IMR-90 (cell line): ENCODE measurements at regions not wholly inside any gene's neighbourhood (a gene's known extent, or its start where the extent isn't known, plus 50 kb on each side); places are given as distances from the start of the nearest gene placed in this dataset.

ENCODE experiments used
- ATAC-seq: fragments of 200-7000 bp; cut with Tn5 transposase; 2 replicates; pipeline ENCODE4 v1.9.1; 2020; ENCODE audit warnings: low read depth, mild to moderate bottlenecking, moderate library complexity
- BruUV-seq: library from RNA; stranded (reverse); fragments of 400-500 nt; replicated peaks from 2 replicates; lab custom pipeline; 2021; lab: Mats Ljungman, UMichigan
- CTCF ChIA-PET: fragments of 300-600 bp; formaldehyde crosslinking; extraction: SDS; loops from one replicate; lab custom pipeline; 2021; ENCODE audit warnings: antibody characterized with exemption; lab: Yijun Ruan, JAX
- POLR2A ChIA-PET: fragments of 300-600 bp; sonication (Branson Sonifier 250); formaldehyde crosslinking; loops from one replicate; lab custom pipeline; 2022; ENCODE audit warnings: antibody characterized with exemption; ENCODE audit not compliant: unreplicated experiment; lab: Charles Lee
- DNase-seq: peaks from one replicate; pipeline ENCODE4 v3.0.0; 2013
- H2AFZ ChIP-seq: replicated peaks from 2 replicates; pipeline ENCODE3; 2013; ENCODE audit warnings: low read length, mild to moderate bottlenecking; ENCODE audit not compliant: poor library complexity
- H2AK5ac ChIP-seq: 2 replicates; pipeline ENCODE4 v1.6.1; 2013; ENCODE audit warnings: low read depth, low read length, inconsistent platforms
- H2AK9ac ChIP-seq: replicated peaks from 2 replicates; pipeline ENCODE3; 2013; ENCODE audit warnings: mild to moderate bottlenecking, low read depth, low read length, moderate library complexity; ENCODE audit not compliant: poor library complexity
- H2BK120ac ChIP-seq: 2 replicates; pipeline ENCODE4 v1.6.1; 2013; ENCODE audit warnings: low read depth, low read length, inconsistent platforms
- H2BK15ac ChIP-seq: 3 replicates; pipeline ENCODE4 v1.6.1; 2013; ENCODE audit warnings: low read depth, low read length, inconsistent platforms
- H2BK20ac ChIP-seq: 2 replicates; pipeline ENCODE4 v1.6.1; 2013; ENCODE audit warnings: low read depth, mild to moderate bottlenecking, inconsistent platforms, low read length, moderate library complexity
- H2BK5ac ChIP-seq: 2 replicates; pipeline ENCODE4 v1.6.1; 2013; ENCODE audit warnings: mild to moderate bottlenecking, low read depth, low read length, inconsistent platforms; ENCODE audit not compliant: poor library complexity, severe bottlenecking
- H3K14ac ChIP-seq: replicated peaks from 2 replicates; pipeline ENCODE4 v1.6.1; 2013; ENCODE audit warnings: low read depth, low read length, inconsistent platforms
- H3K18ac ChIP-seq: 2 replicates; pipeline ENCODE4 v1.6.1; 2013; ENCODE audit warnings: low read depth, low read length, control low read depth
- H3K23ac ChIP-seq: 2 replicates; pipeline ENCODE4 v1.6.1; 2013; ENCODE audit warnings: low read depth, low read length, inconsistent platforms
- H3K27ac ChIP-seq: 2 replicates; pipeline ENCODE4 v1.5.1; 2013; ENCODE audit warnings: mild to moderate bottlenecking, control low read depth, low read length; ENCODE audit not compliant: insufficient read depth
- H3K27me3 ChIP-seq: 2 replicates; pipeline ENCODE4 v1.6.1; 2013; ENCODE audit warnings: low read length; ENCODE audit not compliant: control insufficient read depth, insufficient read depth
- H3K36me3 ChIP-seq: 2 replicates; pipeline ENCODE4 v1.6.1; 2013; ENCODE audit warnings: low read length, mixed read lengths; ENCODE audit not compliant: control insufficient read depth, insufficient read depth
- H3K4ac ChIP-seq: 2 replicates; pipeline ENCODE4 v1.6.1; 2013; ENCODE audit warnings: low read depth, low read length, inconsistent platforms
- H3K4me1 ChIP-seq: 2 replicates; pipeline ENCODE4 v1.6.1; 2013; ENCODE audit warnings: low read length, mixed read lengths; ENCODE audit not compliant: control insufficient read depth, insufficient read depth
- H3K4me2 ChIP-seq: 2 replicates; pipeline ENCODE4 v1.6.1; 2013; ENCODE audit warnings: low read depth, mild to moderate bottlenecking, control low read depth, low read length, moderate library complexity
- H3K4me3 ChIP-seq: 2 replicates; pipeline ENCODE4 v1.5.1; 2013; ENCODE audit warnings: low read depth, mild to moderate bottlenecking, control low read depth, low read length, moderate library complexity; ENCODE audit not compliant: insufficient read depth
- H3K56ac ChIP-seq: 2 replicates; pipeline ENCODE4 v1.6.1; 2013; ENCODE audit warnings: low read length, inconsistent platforms; ENCODE audit not compliant: insufficient read depth; ENCODE audit errors: extremely low read depth
- H3K79me1 ChIP-seq, 2 experiments: 2 replicates each; pipeline ENCODE4 v1.6.1; 2013; ENCODE audit warnings: low read length in 2 of 2, inconsistent platforms in 1 of 2, low read depth in 1 of 2
- H3K9ac ChIP-seq: 2 replicates; pipeline ENCODE4 v1.6.1; 2013; ENCODE audit warnings: low read depth, low read length, control low read depth
- H3K9me1 ChIP-seq: 2 replicates; pipeline ENCODE4 v1.6.1; 2013; ENCODE audit warnings: low read length, inconsistent platforms; ENCODE audit not compliant: insufficient read depth
- H3K9me3 ChIP-seq: 2 replicates; pipeline ENCODE4 v1.6.1; 2013; ENCODE audit warnings: low read length; ENCODE audit not compliant: control insufficient read depth, insufficient read depth
- H4K20me1 ChIP-seq: 2 replicates; pipeline ENCODE4 v1.6.1; 2013; ENCODE audit warnings: low read length, inconsistent platforms; ENCODE audit not compliant: insufficient read depth
- H4K5ac ChIP-seq: 2 replicates; pipeline ENCODE4 v1.6.1; 2013; ENCODE audit warnings: mild to moderate bottlenecking, low read depth, low read length, control low read depth
- H4K8ac ChIP-seq, 2 experiments: 2 replicates each; pipeline ENCODE4 v1.6.1; 2013; ENCODE audit warnings: low read depth in 2 of 2, low read length in 2 of 2, control low read depth in 1 of 2, inconsistent platforms in 1 of 2
- H4K91ac ChIP-seq: 2 replicates; pipeline ENCODE4 v1.6.1; 2013; ENCODE audit warnings: low read depth, low read length, inconsistent platforms; ENCODE audit not compliant: insufficient read depth
- BHLHE40 ChIP-seq: fragments of 150-350 bp; IDR thresholded peaks from 2 replicates; pipeline ENCODE4 v1.6.1; 2016; ENCODE audit warnings: mild to moderate bottlenecking, low read depth, low read length
- CEBPB ChIP-seq: IDR thresholded peaks from 2 replicates; pipeline ENCODE4 v1.6.1; 2012; ENCODE audit warnings: low read depth, low read length, improper control_type of control experiment
- CHD1 ChIP-seq: IDR thresholded peaks from 2 replicates; pipeline ENCODE4 v1.6.1; 2012; ENCODE audit warnings: low read depth, low read length, improper control_type of control experiment
- CTCF ChIP-seq: conservative IDR thresholded peaks from 2 replicates; pipeline ENCODE4 v1.5.1; 2012; ENCODE audit warnings: mild to moderate bottlenecking, low read depth, low read length, improper control_type of control experiment
- ELK1 ChIP-seq: fragments of 150-350 bp; IDR thresholded peaks from 2 replicates; pipeline ENCODE4 v1.6.1; 2016; ENCODE audit warnings: low read depth, mild to moderate bottlenecking, low read length, moderate library complexity, borderline replicate concordance
- FOS ChIP-seq: fragments of 150-350 bp; IDR thresholded peaks from 2 replicates; pipeline ENCODE4 v1.6.1; 2016; ENCODE audit warnings: low read depth, low read length
- MAFK ChIP-seq: IDR thresholded peaks from 2 replicates; pipeline ENCODE4 v1.6.1; 2012; ENCODE audit warnings: low read depth, low read length, improper control_type of control experiment
- MAZ ChIP-seq: IDR thresholded peaks from 2 replicates; pipeline ENCODE4 v1.6.1; 2012; ENCODE audit warnings: low read depth, mild to moderate bottlenecking, low read length, improper control_type of control experiment, moderate library complexity, borderline replicate concordance
- MXI1 ChIP-seq: IDR thresholded peaks from 2 replicates; pipeline ENCODE4 v1.6.1; 2012; ENCODE audit warnings: low read depth, mild to moderate bottlenecking, low read length, moderate library complexity, borderline replicate concordance
- NFE2L2 ChIP-seq: fragments of 150-350 bp; IDR thresholded peaks from 2 replicates; pipeline ENCODE4 v1.6.1; 2016; ENCODE audit warnings: low read depth, mild to moderate bottlenecking, low read length
- POLR2A ChIP-seq: IDR thresholded peaks from 2 replicates; pipeline ENCODE4 v1.6.1; 2012; ENCODE audit warnings: mild to moderate bottlenecking, low read depth, low read length
- RAD21 ChIP-seq: IDR thresholded peaks from 2 replicates; pipeline ENCODE4 v1.6.1; 2012; ENCODE audit warnings: low read length, improper control_type of control experiment
- RCOR1 ChIP-seq: IDR thresholded peaks from 2 replicates; pipeline ENCODE4 v1.6.1; 2012; ENCODE audit warnings: mild to moderate bottlenecking, low read length, improper control_type of control experiment; ENCODE audit not compliant: insufficient replicate concordance
- RFX5 ChIP-seq: IDR thresholded peaks from 2 replicates; pipeline ENCODE4 v1.8.0; 2012; ENCODE audit warnings: low read depth, mild to moderate bottlenecking, low read length, moderate library complexity
- SMC3 ChIP-seq: fragments of 150-350 bp; IDR thresholded peaks from 2 replicates; pipeline ENCODE4 v1.6.1; 2016; ENCODE audit warnings: low read depth, mild to moderate bottlenecking, antibody characterized with exemption, low read length, moderate library complexity
- USF2 ChIP-seq: fragments of 150-350 bp; IDR thresholded peaks from 2 replicates; pipeline ENCODE4 v1.6.1; 2017; ENCODE audit warnings: mild to moderate bottlenecking, antibody characterized with exemption, low read length, low read depth
- WGBS, 2 experiments: methylation state at CpG; one replicate each; pipeline versions ENCODE4 v1.1.5 to v1.1.7; 2013; ENCODE audit warnings: missing lambda C conversion rate in 2 of 2; ENCODE audit not compliant: insufficient read length in 1 of 2; ENCODE audit errors: extremely low coverage in 2 of 2; 5-methylcytosine and 5-hydroxymethylcytosine counted together
- dilution Hi-C: fragments of 300-500 bp; cut with HindIII; formaldehyde crosslinking; loops from one replicate; pipeline ENCODE4 v1.14.3; 2018; ENCODE audit warnings: low sequenced_read_pairs; ENCODE audit not compliant: unreplicated experiment
- in situ Hi-C: fragments of 300-500 bp; cut with MboI; formaldehyde crosslinking; loops from 3 replicates; pipeline ENCODE4 v1.14.3; 2019; ENCODE audit warnings: low sequenced_read_pairs, inconsistent platforms, mixed read lengths
- intact Hi-C: fragments of 100-400 bp; cut with micrococcal nuclease; formaldehyde crosslinking; loops from 2 replicates; pipeline ENCODE4 v1.10.0; 2022

GRCh38 chr17:14910916-14911315 is 354.2 kb downstream of the PMP22 start:
- H2BK5ac ChIP-seq, result no peak overlapping the region
- no peak overlapping the region for H2AK5ac ChIP-seq
- no peak overlapping the region for H2AK9ac ChIP-seq
- no peaks in the 10 kb centered on the region for H3K4me1 ChIP-seq
- H3K14ac ChIP-seq, result no peak overlapping the region
- no peak overlapping the region for H2BK120ac ChIP-seq
- H3K4me3 ChIP-seq, result no peak overlapping the region
- BruUV-seq, result no TSS peak
- DNase-seq (no peak), ATAC-seq (no peak)
- POLR2A ChIA-PET, result no interaction called here
- CTCF ChIA-PET, result interaction anchor here (0.6 to 1.1 kb wide), 2 partner anchors 16 to 1006 kb away, joined by 3 read pairs; no protein-coding TSS in a partner anchor
- no peak overlapping the region for H2BK15ac ChIP-seq
- intact Hi-C loops, result no loop called here
- peaks cover 2% of the 10 kb centered on the region; the same call in 1 of the 2 replicates for H3K9me3 ChIP-seq
- no peak overlapping the region for H3K4me2 ChIP-seq
- H3K36me3 ChIP-seq, result no peaks in the 10 kb centered on the region
- H2BK20ac ChIP-seq, result no peak overlapping the region
- TF ChIP-seq MAZ (no peak), FOS (no peak), RFX5 (no peak), POLR2A (no peak), CEBPB (no peak), MAFK (no peak), USF2 (no peak), SMC3 (no peak), RAD21 (no peak), CTCF (no peak), NFE2L2 (no peak), BHLHE40 (no peak), CHD1 (no peak), RCOR1 (no peak), ELK1 (no peak), MXI1 (no peak)
- no peak overlapping the region for H4K91ac ChIP-seq
- H4K20me1 ChIP-seq, result no peaks in the 10 kb centered on the region
- H3K23ac ChIP-seq, result no peak overlapping the region
- no peaks in the 10 kb centered on the region for H3K79me1 ChIP-seq
- no peak overlapping the region for H4K5ac ChIP-seq
- no peaks in the 10 kb centered on the region for H3K9me1 ChIP-seq
- dilution Hi-C loops, result no loop called here
- H3K4ac ChIP-seq, result no peak overlapping the region
- no peak overlapping the region for H4K8ac ChIP-seq
- no peak overlapping the region for H3K18ac ChIP-seq
- H3K9ac ChIP-seq, result no peak overlapping the region
- in situ Hi-C loops, result no loop called here
- H3K56ac ChIP-seq, result no peak overlapping the region
- H2AFZ ChIP-seq, result no peak overlapping the region
- H3K27me3 ChIP-seq, result no peaks in the 10 kb centered on the region
- no peak overlapping the region for H3K27ac ChIP-seq
- no CpG with 5 or more reads among the region's 1 CpG for WGBS, 2 experiments
